IMR-90 (cell line): ENCODE measurements at regions not wholly inside any gene's neighbourhood (a gene's known extent, or its start where the extent isn't known, plus 50 kb on each side); places are given as distances from the start of the nearest gene placed in this dataset.

ENCODE experiments used
- ATAC-seq: fragments of 200-7000 bp; cut with Tn5 transposase; 2 replicates; pipeline ENCODE4 v1.9.1; 2020; ENCODE audit warnings: low read depth, mild to moderate bottlenecking, moderate library complexity
- BruUV-seq: library from RNA; stranded (reverse); fragments of 400-500 nt; replicated peaks from 2 replicates; lab custom pipeline; 2021; lab: Mats Ljungman, UMichigan
- CTCF ChIA-PET: fragments of 300-600 bp; formaldehyde crosslinking; extraction: SDS; loops from one replicate; lab custom pipeline; 2021; ENCODE audit warnings: antibody characterized with exemption; lab: Yijun Ruan, JAX
- POLR2A ChIA-PET: fragments of 300-600 bp; sonication (Branson Sonifier 250); formaldehyde crosslinking; loops from one replicate; lab custom pipeline; 2022; ENCODE audit warnings: antibody characterized with exemption; ENCODE audit not compliant: unreplicated experiment; lab: Charles Lee
- DNase-seq: peaks from one replicate; pipeline ENCODE4 v3.0.0; 2013
- H2AFZ ChIP-seq: replicated peaks from 2 replicates; pipeline ENCODE3; 2013; ENCODE audit warnings: low read length, mild to moderate bottlenecking; ENCODE audit not compliant: poor library complexity
- H2AK5ac ChIP-seq: 2 replicates; pipeline ENCODE4 v1.6.1; 2013; ENCODE audit warnings: low read depth, low read length, inconsistent platforms
- H2AK9ac ChIP-seq: replicated peaks from 2 replicates; pipeline ENCODE3; 2013; ENCODE audit warnings: mild to moderate bottlenecking, low read depth, low read length, moderate library complexity; ENCODE audit not compliant: poor library complexity
- H2BK120ac ChIP-seq: 2 replicates; pipeline ENCODE4 v1.6.1; 2013; ENCODE audit warnings: low read depth, low read length, inconsistent platforms
- H2BK15ac ChIP-seq: 3 replicates; pipeline ENCODE4 v1.6.1; 2013; ENCODE audit warnings: low read depth, low read length, inconsistent platforms
- H2BK20ac ChIP-seq: 2 replicates; pipeline ENCODE4 v1.6.1; 2013; ENCODE audit warnings: low read depth, mild to moderate bottlenecking, inconsistent platforms, low read length, moderate library complexity
- H2BK5ac ChIP-seq: 2 replicates; pipeline ENCODE4 v1.6.1; 2013; ENCODE audit warnings: mild to moderate bottlenecking, low read depth, low read length, inconsistent platforms; ENCODE audit not compliant: poor library complexity, severe bottlenecking
- H3K14ac ChIP-seq: replicated peaks from 2 replicates; pipeline ENCODE4 v1.6.1; 2013; ENCODE audit warnings: low read depth, low read length, inconsistent platforms
- H3K18ac ChIP-seq: 2 replicates; pipeline ENCODE4 v1.6.1; 2013; ENCODE audit warnings: low read depth, low read length, control low read depth
- H3K23ac ChIP-seq: 2 replicates; pipeline ENCODE4 v1.6.1; 2013; ENCODE audit warnings: low read depth, low read length, inconsistent platforms
- H3K27ac ChIP-seq: 2 replicates; pipeline ENCODE4 v1.5.1; 2013; ENCODE audit warnings: mild to moderate bottlenecking, control low read depth, low read length; ENCODE audit not compliant: insufficient read depth
- H3K27me3 ChIP-seq: 2 replicates; pipeline ENCODE4 v1.6.1; 2013; ENCODE audit warnings: low read length; ENCODE audit not compliant: control insufficient read depth, insufficient read depth
- H3K36me3 ChIP-seq: 2 replicates; pipeline ENCODE4 v1.6.1; 2013; ENCODE audit warnings: low read length, mixed read lengths; ENCODE audit not compliant: control insufficient read depth, insufficient read depth
- H3K4ac ChIP-seq: 2 replicates; pipeline ENCODE4 v1.6.1; 2013; ENCODE audit warnings: low read depth, low read length, inconsistent platforms
- H3K4me1 ChIP-seq: 2 replicates; pipeline ENCODE4 v1.6.1; 2013; ENCODE audit warnings: low read length, mixed read lengths; ENCODE audit not compliant: control insufficient read depth, insufficient read depth
- H3K4me2 ChIP-seq: 2 replicates; pipeline ENCODE4 v1.6.1; 2013; ENCODE audit warnings: low read depth, mild to moderate bottlenecking, control low read depth, low read length, moderate library complexity
- H3K4me3 ChIP-seq: 2 replicates; pipeline ENCODE4 v1.5.1; 2013; ENCODE audit warnings: low read depth, mild to moderate bottlenecking, control low read depth, low read length, moderate library complexity; ENCODE audit not compliant: insufficient read depth
- H3K56ac ChIP-seq: 2 replicates; pipeline ENCODE4 v1.6.1; 2013; ENCODE audit warnings: low read length, inconsistent platforms; ENCODE audit not compliant: insufficient read depth; ENCODE audit errors: extremely low read depth
- H3K79me1 ChIP-seq, 2 experiments: 2 replicates each; pipeline ENCODE4 v1.6.1; 2013; ENCODE audit warnings: low read length in 2 of 2, inconsistent platforms in 1 of 2, low read depth in 1 of 2
- H3K9ac ChIP-seq: 2 replicates; pipeline ENCODE4 v1.6.1; 2013; ENCODE audit warnings: low read depth, low read length, control low read depth
- H3K9me1 ChIP-seq: 2 replicates; pipeline ENCODE4 v1.6.1; 2013; ENCODE audit warnings: low read length, inconsistent platforms; ENCODE audit not compliant: insufficient read depth
- H3K9me3 ChIP-seq: 2 replicates; pipeline ENCODE4 v1.6.1; 2013; ENCODE audit warnings: low read length; ENCODE audit not compliant: control insufficient read depth, insufficient read depth
- H4K20me1 ChIP-seq: 2 replicates; pipeline ENCODE4 v1.6.1; 2013; ENCODE audit warnings: low read length, inconsistent platforms; ENCODE audit not compliant: insufficient read depth
- H4K5ac ChIP-seq: 2 replicates; pipeline ENCODE4 v1.6.1; 2013; ENCODE audit warnings: mild to moderate bottlenecking, low read depth, low read length, control low read depth
- H4K8ac ChIP-seq, 2 experiments: 2 replicates each; pipeline ENCODE4 v1.6.1; 2013; ENCODE audit warnings: low read depth in 2 of 2, low read length in 2 of 2, control low read depth in 1 of 2, inconsistent platforms in 1 of 2
- H4K91ac ChIP-seq: 2 replicates; pipeline ENCODE4 v1.6.1; 2013; ENCODE audit warnings: low read depth, low read length, inconsistent platforms; ENCODE audit not compliant: insufficient read depth
- BHLHE40 ChIP-seq: fragments of 150-350 bp; IDR thresholded peaks from 2 replicates; pipeline ENCODE4 v1.6.1; 2016; ENCODE audit warnings: mild to moderate bottlenecking, low read depth, low read length
- CHD1 ChIP-seq: IDR thresholded peaks from 2 replicates; pipeline ENCODE4 v1.6.1; 2012; ENCODE audit warnings: low read depth, low read length, improper control_type of control experiment
- FOS ChIP-seq: fragments of 150-350 bp; IDR thresholded peaks from 2 replicates; pipeline ENCODE4 v1.6.1; 2016; ENCODE audit warnings: low read depth, low read length
- MAFK ChIP-seq: IDR thresholded peaks from 2 replicates; pipeline ENCODE4 v1.6.1; 2012; ENCODE audit warnings: low read depth, low read length, improper control_type of control experiment
- MAZ ChIP-seq: IDR thresholded peaks from 2 replicates; pipeline ENCODE4 v1.6.1; 2012; ENCODE audit warnings: low read depth, mild to moderate bottlenecking, low read length, improper control_type of control experiment, moderate library complexity, borderline replicate concordance
- NFE2L2 ChIP-seq: fragments of 150-350 bp; IDR thresholded peaks from 2 replicates; pipeline ENCODE4 v1.6.1; 2016; ENCODE audit warnings: low read depth, mild to moderate bottlenecking, low read length
- POLR2A ChIP-seq: IDR thresholded peaks from 2 replicates; pipeline ENCODE4 v1.6.1; 2012; ENCODE audit warnings: mild to moderate bottlenecking, low read depth, low read length
- RAD21 ChIP-seq: IDR thresholded peaks from 2 replicates; pipeline ENCODE4 v1.6.1; 2012; ENCODE audit warnings: low read length, improper control_type of control experiment
- SMC3 ChIP-seq: fragments of 150-350 bp; IDR thresholded peaks from 2 replicates; pipeline ENCODE4 v1.6.1; 2016; ENCODE audit warnings: low read depth, mild to moderate bottlenecking, antibody characterized with exemption, low read length, moderate library complexity
- WGBS, 2 experiments: methylation state at CpG; one replicate each; pipeline versions ENCODE4 v1.1.5 to v1.1.7; 2013; ENCODE audit warnings: missing lambda C conversion rate in 2 of 2; ENCODE audit not compliant: insufficient read length in 1 of 2; ENCODE audit errors: extremely low coverage in 2 of 2; 5-methylcytosine and 5-hydroxymethylcytosine counted together
- dilution Hi-C: fragments of 300-500 bp; cut with HindIII; formaldehyde crosslinking; loops from one replicate; pipeline ENCODE4 v1.14.3; 2018; ENCODE audit warnings: low sequenced_read_pairs; ENCODE audit not compliant: unreplicated experiment
- in situ Hi-C: fragments of 300-500 bp; cut with MboI; formaldehyde crosslinking; loops from 3 replicates; pipeline ENCODE4 v1.14.3; 2019; ENCODE audit warnings: low sequenced_read_pairs, inconsistent platforms, mixed read lengths
- intact Hi-C: fragments of 100-400 bp; cut with micrococcal nuclease; formaldehyde crosslinking; loops from 2 replicates; pipeline ENCODE4 v1.10.0; 2022
- TF ChIP-seq, protein P1 (sequence below): conservative IDR thresholded peaks from 2 replicates; pipeline ENCODE4 v1.5.1; 2012; ENCODE audit warnings: mild to moderate bottlenecking, low read depth, low read length, improper control_type of control experiment
- TF ChIP-seq, protein P2 (sequence below): fragments of 150-350 bp; IDR thresholded peaks from 2 replicates; pipeline ENCODE4 v1.6.1; 2017; ENCODE audit warnings: mild to moderate bottlenecking, antibody characterized with exemption, low read length, low read depth

DNA sequence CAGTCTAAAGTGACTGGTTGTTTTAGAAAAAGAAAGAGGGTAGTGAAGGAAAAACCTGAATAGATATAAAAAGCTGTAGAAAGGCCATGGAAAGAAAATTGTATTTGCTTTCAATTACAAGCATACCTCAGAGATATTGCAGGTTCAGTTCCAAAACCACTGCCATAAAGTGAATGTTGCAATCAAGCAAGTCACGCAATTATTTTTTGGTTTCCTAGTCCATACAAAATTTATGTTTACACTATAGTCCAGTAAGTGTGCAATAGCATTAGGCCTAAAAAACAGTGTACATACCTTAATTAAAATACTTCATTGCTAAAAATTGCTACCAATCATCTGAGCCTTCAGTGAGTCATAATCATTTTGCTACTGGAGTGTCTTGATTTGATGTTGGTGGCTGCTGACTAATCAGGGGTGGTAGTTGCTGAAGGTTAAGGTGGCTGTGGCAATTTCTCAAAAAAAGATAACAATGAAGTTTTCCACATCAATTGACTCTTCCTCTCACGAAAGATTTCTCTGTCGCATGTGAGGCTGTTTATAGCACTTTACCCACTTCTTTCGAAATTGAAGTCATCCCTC is 2003.8 kb upstream of the PIK3C3 start:
- dilution Hi-C loops, result no loop called here
- no peaks in the 10 kb centered on the region for H4K20me1 ChIP-seq
- BruUV-seq, result no TSS peak
- H3K79me1 ChIP-seq, result no peaks in the 10 kb centered on the region
- no peak overlapping the region for H3K18ac ChIP-seq
- H2AK5ac ChIP-seq, result no peak overlapping the region
- H3K9me3 ChIP-seq, result no peaks in the 10 kb centered on the region
- DNase-seq (no peak), ATAC-seq (no peak)
- in situ Hi-C loops, result no loop called here
- WGBS, 2 experiments, result no CpG with 5 or more reads among the region's 4 CpGs
- ChIA-PET POLR2A (no interaction called here), CTCF (no interaction called here)
- H2BK20ac ChIP-seq, result no peak overlapping the region
- intact Hi-C loops, result no loop called here
- H3K56ac ChIP-seq, result no peak overlapping the region
- no peak overlapping the region for H3K4me3 ChIP-seq
- H2AFZ ChIP-seq, result no peak overlapping the region
- H3K14ac ChIP-seq, result no peak overlapping the region
- no peaks in the 10 kb centered on the region for H3K9me1 ChIP-seq
- no peak overlapping the region for H4K8ac ChIP-seq
- no peak overlapping the region for H3K9ac ChIP-seq
- H2BK15ac ChIP-seq, result no peak overlapping the region
- H2BK5ac ChIP-seq, result no peak overlapping the region
- no peaks in the 10 kb centered on the region for H3K36me3 ChIP-seq
- no peak overlapping the region for H2BK120ac ChIP-seq
- no peak overlapping the region for H3K4ac ChIP-seq
- no peak overlapping the region for H3K23ac ChIP-seq
- no peak overlapping the region for H2AK9ac ChIP-seq
- TF ChIP-seq MAFK (no peak), BHLHE40 (no peak), SMC3 (no peak), RAD21 (no peak), FOS (no peak), NFE2L2 (no peak), POLR2A (no peak), CHD1 (no peak), MAZ (no peak)
- TF ChIP-seq, protein P1, sequence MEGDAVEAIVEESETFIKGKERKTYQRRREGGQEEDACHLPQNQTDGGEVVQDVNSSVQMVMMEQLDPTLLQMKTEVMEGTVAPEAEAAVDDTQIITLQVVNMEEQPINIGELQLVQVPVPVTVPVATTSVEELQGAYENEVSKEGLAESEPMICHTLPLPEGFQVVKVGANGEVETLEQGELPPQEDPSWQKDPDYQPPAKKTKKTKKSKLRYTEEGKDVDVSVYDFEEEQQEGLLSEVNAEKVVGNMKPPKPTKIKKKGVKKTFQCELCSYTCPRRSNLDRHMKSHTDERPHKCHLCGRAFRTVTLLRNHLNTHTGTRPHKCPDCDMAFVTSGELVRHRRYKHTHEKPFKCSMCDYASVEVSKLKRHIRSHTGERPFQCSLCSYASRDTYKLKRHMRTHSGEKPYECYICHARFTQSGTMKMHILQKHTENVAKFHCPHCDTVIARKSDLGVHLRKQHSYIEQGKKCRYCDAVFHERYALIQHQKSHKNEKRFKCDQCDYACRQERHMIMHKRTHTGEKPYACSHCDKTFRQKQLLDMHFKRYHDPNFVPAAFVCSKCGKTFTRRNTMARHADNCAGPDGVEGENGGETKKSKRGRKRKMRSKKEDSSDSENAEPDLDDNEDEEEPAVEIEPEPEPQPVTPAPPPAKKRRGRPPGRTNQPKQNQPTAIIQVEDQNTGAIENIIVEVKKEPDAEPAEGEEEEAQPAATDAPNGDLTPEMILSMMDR, result no peak
- TF ChIP-seq, protein P2, sequence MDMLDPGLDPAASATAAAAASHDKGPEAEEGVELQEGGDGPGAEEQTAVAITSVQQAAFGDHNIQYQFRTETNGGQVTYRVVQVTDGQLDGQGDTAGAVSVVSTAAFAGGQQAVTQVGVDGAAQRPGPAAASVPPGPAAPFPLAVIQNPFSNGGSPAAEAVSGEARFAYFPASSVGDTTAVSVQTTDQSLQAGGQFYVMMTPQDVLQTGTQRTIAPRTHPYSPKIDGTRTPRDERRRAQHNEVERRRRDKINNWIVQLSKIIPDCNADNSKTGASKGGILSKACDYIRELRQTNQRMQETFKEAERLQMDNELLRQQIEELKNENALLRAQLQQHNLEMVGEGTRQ, result no peak
- H4K91ac ChIP-seq, result no peak overlapping the region
- no peaks in the 10 kb centered on the region for H3K27me3 ChIP-seq
- H3K4me2 ChIP-seq, result no peak overlapping the region
- H3K4me1 ChIP-seq, result peaks cover 1% of the 10 kb centered on the region; the same call in 1 of the 2 replicates
- no peak overlapping the region for H4K5ac ChIP-seq
- no peak overlapping the region for H3K27ac ChIP-seq
